ENCODE measurements at regions not wholly inside any gene's neighbourhood (a gene's known extent, or its start where the extent isn't known, plus 50 kb on each side); places are given as distances from the start of the nearest gene placed in this dataset.

- no peak for TF ChIP-seq CTCF (IDR thresholded peaks at IDR 0.05)
- TF ChIP-seq EP300 (IDR thresholded peaks at IDR 0.05), result no peak
- no peak for TF ChIP-seq POLR2A (IDR thresholded peaks at IDR 0.05)
- no peak for TF ChIP-seq POLR2AphosphoS5 (IDR thresholded peaks at IDR 0.05)
- intact Hi-C loops (cut with DNase I; ENCODE audit: low total_unique reads), result no loop called here
- no peaks in the 10 kb centered on the region for H3K4me1 ChIP-seq
- WGBS, 5 donors, result 76 to 87% (median 81%) methylated on average over 2 of the region's 2 CpGs
- no peak overlapping the region for H3K27ac ChIP-seq
- H3K9me3 ChIP-seq, result no peaks in the 10 kb centered on the region
- peaks cover 0 to 9% (median 4%) of the 10 kb centered on the region in 3 donors for H3K27me3 ChIP-seq
- no peak overlapping the region for H3K4me3 ChIP-seq
- H3K36me3 ChIP-seq, result no peaks in the 10 kb centered on the region
- DNase-seq, result no peak
Measured at GRCh38 chr10:14412624-14413023, 81.9 kb upstream of the FRMD4A start.

- TF ChIP-seq POLR2A (IDR thresholded peaks at IDR 0.05) (no peak), EP300 (IDR thresholded peaks at IDR 0.05) (no peak), POLR2AphosphoS5 (IDR thresholded peaks at IDR 0.05) (no peak), CTCF (IDR thresholded peaks at IDR 0.05) (no peak)
- Histone ChIP-seq H3K36me3 (no peaks in the 10 kb centered on the region), H3K27me3 (peaks cover 0 to 9% (median 0%) of the 10 kb centered on the region in 3 donors), H3K9me3 (no peaks in the 10 kb centered on the region), H3K4me3 (no peak overlapping the region), H3K4me1 (no peaks in the 10 kb centered on the region), H3K27ac (no peak overlapping the region)
- WGBS, 5 donors, result 66 to 79% (median 70%) methylated on average over 3 of the region's 3 CpGs
- intact Hi-C loops (cut with DNase I; ENCODE audit: low total_unique reads), result no loop called here
- DNase-seq, result no peak
Measured at GRCh38 chr10:14409856-14410458, 79.2 kb upstream of the FRMD4A start.

- intact Hi-C loops (cut with DNase I; ENCODE audit: low total_unique reads), result no loop called here
- Histone ChIP-seq H3K27me3 (peaks cover 0 to 9% (median 0%) of the 10 kb centered on the region in 3 donors), H3K4me1 (no peaks in the 10 kb centered on the region), H3K4me3 (no peak overlapping the region), H3K9me3 (no peaks in the 10 kb centered on the region), H3K36me3 (no peaks in the 10 kb centered on the region), H3K27ac (no peak overlapping the region)
- WGBS, 5 donors, result 74 to 87% (median 85%) methylated on average over 4 of the region's 4 CpGs
- no peak for TF ChIP-seq EP300 (IDR thresholded peaks at IDR 0.05)
- DNase-seq, result no peak
Measured at GRCh38 chr10:14409247-14409646, 78.5 kb upstream of the FRMD4A start.

GRCh38 chr10:14408139-14408538, 77.4 kb upstream of the FRMD4A start:
- H3K27me3 ChIP-seq, result peaks cover 0 to 9% (median 0%) of the 10 kb centered on the region in 3 donors
- no peaks in the 10 kb centered on the region for H3K36me3 ChIP-seq
- DNase-seq, result no peak
- no peak overlapping the region for H3K4me3 ChIP-seq
- no peak overlapping the region for H3K27ac ChIP-seq
- H3K9me3 ChIP-seq, result no peaks in the 10 kb centered on the region
- no peaks in the 10 kb centered on the region for H3K4me1 ChIP-seq
- intact Hi-C loops (cut with DNase I; ENCODE audit: low total_unique reads), result no loop called here
- TF ChIP-seq POLR2AphosphoS5 (IDR thresholded peaks at IDR 0.05), result no peak
- no peak for TF ChIP-seq POLR2A (IDR thresholded peaks at IDR 0.05)
- TF ChIP-seq EP300 (IDR thresholded peaks at IDR 0.05), result no peak
- TF ChIP-seq CTCF (IDR thresholded peaks at IDR 0.05), result no peak
- WGBS, 5 donors, result 85 to 93% (median 90%) methylated on average over 2 of the region's 2 CpGs

GRCh38 chr10:14407567-14407966, 76.8 kb upstream of the FRMD4A start:
- intact Hi-C loops (cut with DNase I; ENCODE audit: low total_unique reads), result no loop called here
- no peak for DNase-seq
- Histone ChIP-seq H3K9me3 (no peaks in the 10 kb centered on the region), H3K36me3 (no peaks in the 10 kb centered on the region), H3K27me3 (peaks cover 0 to 9% (median 0%) of the 10 kb centered on the region in 3 donors), H3K4me1 (no peaks in the 10 kb centered on the region), H3K4me3 (no peak overlapping the region), H3K27ac (no peak overlapping the region)
- TF ChIP-seq CTCF (IDR thresholded peaks at IDR 0.05) (no peak), POLR2A (IDR thresholded peaks at IDR 0.05) (no peak), EP300 (IDR thresholded peaks at IDR 0.05) (no peak), POLR2AphosphoS5 (IDR thresholded peaks at IDR 0.05) (no peak)
- 65 to 74% (median 69%) methylated on average over 7 of the region's 7 CpGs for WGBS, 5 donors

Data from stomach (tissue), 8 donors.